ENCODE measurements at regions not wholly inside any gene's neighbourhood (a gene's known extent, or its start where the extent isn't known, plus 50 kb on each side); places are given as distances from the start of the nearest gene placed in this dataset.

DNA sequence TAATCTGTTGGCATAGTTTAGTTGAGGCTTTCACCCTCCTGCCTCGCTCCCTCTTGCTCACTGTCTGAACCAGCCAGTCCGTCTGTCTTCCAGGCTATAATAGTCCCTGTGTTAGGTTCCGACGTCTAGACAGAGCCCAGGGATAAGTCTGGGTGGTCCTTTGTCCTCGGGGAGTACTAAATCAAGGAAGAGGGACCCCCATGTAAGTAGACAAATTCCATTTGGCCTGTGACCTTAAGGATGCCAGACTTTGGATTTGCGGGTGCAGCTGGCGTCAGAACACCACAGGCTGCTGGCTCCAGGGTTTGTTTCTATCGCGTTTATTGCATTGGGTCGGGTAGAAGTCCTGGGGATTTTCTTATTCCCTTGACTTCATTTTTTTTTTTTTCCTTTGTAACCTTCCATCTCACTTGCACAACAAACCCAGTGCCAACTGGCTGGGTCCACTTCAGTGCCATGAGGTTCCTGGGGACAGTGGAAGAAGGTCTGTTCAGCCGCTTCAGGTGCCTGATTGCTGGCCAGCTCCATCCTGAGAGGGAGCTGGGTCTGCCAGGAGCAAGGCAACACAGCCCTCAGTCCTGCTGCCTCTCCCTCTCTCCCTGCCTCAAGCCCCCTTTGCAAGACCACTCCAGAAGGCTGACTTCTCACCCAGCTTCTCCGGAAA, 95.4 kb upstream of the KLHL25 start:
- TF ChIP-seq, protein P1, sequence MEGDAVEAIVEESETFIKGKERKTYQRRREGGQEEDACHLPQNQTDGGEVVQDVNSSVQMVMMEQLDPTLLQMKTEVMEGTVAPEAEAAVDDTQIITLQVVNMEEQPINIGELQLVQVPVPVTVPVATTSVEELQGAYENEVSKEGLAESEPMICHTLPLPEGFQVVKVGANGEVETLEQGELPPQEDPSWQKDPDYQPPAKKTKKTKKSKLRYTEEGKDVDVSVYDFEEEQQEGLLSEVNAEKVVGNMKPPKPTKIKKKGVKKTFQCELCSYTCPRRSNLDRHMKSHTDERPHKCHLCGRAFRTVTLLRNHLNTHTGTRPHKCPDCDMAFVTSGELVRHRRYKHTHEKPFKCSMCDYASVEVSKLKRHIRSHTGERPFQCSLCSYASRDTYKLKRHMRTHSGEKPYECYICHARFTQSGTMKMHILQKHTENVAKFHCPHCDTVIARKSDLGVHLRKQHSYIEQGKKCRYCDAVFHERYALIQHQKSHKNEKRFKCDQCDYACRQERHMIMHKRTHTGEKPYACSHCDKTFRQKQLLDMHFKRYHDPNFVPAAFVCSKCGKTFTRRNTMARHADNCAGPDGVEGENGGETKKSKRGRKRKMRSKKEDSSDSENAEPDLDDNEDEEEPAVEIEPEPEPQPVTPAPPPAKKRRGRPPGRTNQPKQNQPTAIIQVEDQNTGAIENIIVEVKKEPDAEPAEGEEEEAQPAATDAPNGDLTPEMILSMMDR (IDR thresholded peaks at IDR 0.05) = no peak
- no peak for TF ChIP-seq POLR2A (IDR thresholded peaks at IDR 0.05)
- TF ChIP-seq POLR2AphosphoS5 (IDR thresholded peaks at IDR 0.05; ENCODE audit: insufficient read depth in 1 of 2, low read depth in 1 of 2) = no peak
